Body of pancreas (tissue), 4 donors: ENCODE measurements at regions not wholly inside any gene's neighbourhood (a gene's known extent, or its start where the extent isn't known, plus 50 kb on each side); places are given as distances from the start of the nearest gene placed in this dataset.

Experiments used
- CTCF ChIP-seq, 7 experiments: fragments of 450-650 bp in 4 of 7; fragments of 200-600 bp in 3 of 7; sonication (generic) in 3 of 7; IDR thresholded peaks; one replicate each; pipeline ENCODE4 v1.5.1; 2016 to 2019; ENCODE audit warnings: antibody characterized with exemption in 7 of 7
- POLR2A ChIP-seq, 3 donors: fragments of 450-650 bp; IDR thresholded peaks; one replicate each; pipeline ENCODE4 v1.6.1; 2016; ENCODE audit warnings: antibody characterized with exemption in 3 of 3, mild to moderate bottlenecking in 2 of 3

DNA sequence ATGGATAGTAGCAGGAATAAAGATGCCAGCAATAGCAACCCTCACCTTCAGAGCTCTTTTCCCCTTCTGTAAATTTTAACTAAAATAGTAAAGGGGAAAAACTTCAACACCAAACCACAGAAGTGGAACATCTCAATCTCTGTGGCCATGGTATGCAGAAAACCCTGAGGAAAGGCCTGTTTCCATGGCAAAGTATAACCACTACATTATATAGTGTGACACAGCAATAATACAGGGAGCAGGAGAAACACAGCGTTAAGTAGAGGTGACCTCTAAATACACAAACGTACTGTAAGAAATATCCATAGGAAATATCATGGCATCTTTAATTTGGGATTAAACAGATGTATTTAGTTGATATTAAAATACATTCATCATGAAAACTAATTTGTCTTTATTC, 106.4 kb downstream of the SLC24A2 start:
- TF ChIP-seq CTCF (IDR thresholded peaks at IDR 0.05), result no peak
- no peak for TF ChIP-seq POLR2A (IDR thresholded peaks at IDR 0.05)
